H9 (cell line): ENCODE measurements at regions not wholly inside any gene's neighbourhood (a gene's known extent, or its start where the extent isn't known, plus 50 kb on each side); places are given as distances from the start of the nearest gene placed in this dataset.

Experiments used
- DNase-seq: peaks from one replicate; pipeline ENCODE4 v3.0.0-alpha.2; 2017
- H2AFZ ChIP-seq: one replicate; pipeline ENCODE4 v1.6.1; 2013; ENCODE audit warnings: mild to moderate bottlenecking, low read length, control low read depth, moderate library complexity
- H2AK5ac ChIP-seq: 2 replicates; pipeline ENCODE4 v1.6.1; 2013; ENCODE audit warnings: low read length, control low read depth, mixed read lengths; ENCODE audit not compliant: insufficient read length
- H2BK120ac ChIP-seq: one replicate; pipeline ENCODE4 v1.6.1; 2013; ENCODE audit warnings: low read depth, mild to moderate bottlenecking, low read length, control low read depth, inconsistent platforms; ENCODE audit not compliant: poor library complexity, severe bottlenecking
- H2BK12ac ChIP-seq: 2 replicates; pipeline ENCODE4 v1.6.1; 2013; ENCODE audit warnings: low read length, control low read depth, mixed read lengths, low read depth; ENCODE audit not compliant: insufficient read length
- H2BK15ac ChIP-seq: 2 replicates; pipeline ENCODE4 v1.6.1; 2013; ENCODE audit warnings: low read depth, low read length, control low read depth
- H2BK20ac ChIP-seq: one replicate; pipeline ENCODE4 v1.6.1; 2013; ENCODE audit warnings: low read depth, mild to moderate bottlenecking, low read length, control low read depth, inconsistent platforms; ENCODE audit not compliant: poor library complexity, severe bottlenecking
- H2BK5ac ChIP-seq: 2 replicates; pipeline ENCODE4 v1.6.1; 2013; ENCODE audit warnings: low read length, control low read depth, mixed read lengths; ENCODE audit not compliant: insufficient read length
- H3K14ac ChIP-seq: 2 replicates; pipeline ENCODE4 v1.6.1; 2013; ENCODE audit warnings: low read length, control low read depth; ENCODE audit not compliant: insufficient read depth
- H3K18ac ChIP-seq: 2 replicates; pipeline ENCODE4 v1.6.1; 2013; ENCODE audit warnings: low read depth, mild to moderate bottlenecking, mixed read lengths, low read length, control low read depth; ENCODE audit not compliant: insufficient read length
- H3K23ac ChIP-seq: 2 replicates; pipeline ENCODE4 v1.6.1; 2013; ENCODE audit warnings: low read length, control low read depth, mixed read lengths, low read depth; ENCODE audit not compliant: insufficient read length
- H3K23me2 ChIP-seq: 2 replicates; pipeline ENCODE4 v1.6.1; 2013; ENCODE audit warnings: low read depth, mild to moderate bottlenecking, mixed read lengths, low read length, control low read depth; ENCODE audit not compliant: insufficient read length, poor library complexity, severe bottlenecking
- H3K27ac ChIP-seq: 2 replicates; pipeline ENCODE4 v1.5.1; 2013; ENCODE audit warnings: low read length, control low read depth, mixed read lengths, low read depth; ENCODE audit not compliant: insufficient read length
- H3K27me3 ChIP-seq: 2 replicates; pipeline ENCODE4 v1.6.1; 2013; ENCODE audit warnings: low read length, control low read depth, inconsistent platforms; ENCODE audit not compliant: insufficient read depth
- H3K4ac ChIP-seq: 2 replicates; pipeline ENCODE4 v1.6.1; 2013; ENCODE audit warnings: low read depth, mild to moderate bottlenecking, control low read depth, inconsistent platforms, low read length, moderate library complexity
- H3K4me1 ChIP-seq: 2 replicates; pipeline ENCODE4 v1.6.1; 2013; ENCODE audit warnings: low read length, control low read depth, inconsistent platforms; ENCODE audit not compliant: insufficient read depth
- H3K4me2 ChIP-seq: 2 replicates; pipeline ENCODE4 v1.6.1; 2013; ENCODE audit warnings: low read length, control low read depth, mixed read lengths; ENCODE audit not compliant: insufficient read length, insufficient read depth
- H3K56ac ChIP-seq: 2 replicates; pipeline ENCODE4 v1.6.1; 2013; ENCODE audit warnings: low read depth, mild to moderate bottlenecking, mixed read lengths, low read length, control low read depth; ENCODE audit not compliant: insufficient read length
- H3K79me1 ChIP-seq: 2 replicates; pipeline ENCODE4 v1.6.1; 2013; ENCODE audit warnings: low read depth, mild to moderate bottlenecking, moderate library complexity, low read length, control low read depth, inconsistent platforms; ENCODE audit not compliant: insufficient read depth, poor library complexity, severe bottlenecking
- H3K79me2 ChIP-seq: 2 replicates; pipeline ENCODE4 v1.6.1; 2013; ENCODE audit warnings: low read length, control low read depth, inconsistent platforms; ENCODE audit not compliant: insufficient read depth
- H3K9ac ChIP-seq: 2 replicates; pipeline ENCODE4 v1.6.1; 2013; ENCODE audit warnings: low read length, control low read depth, mixed read lengths; ENCODE audit not compliant: insufficient read length; ENCODE audit errors: extremely low read depth
- H3K9me3 ChIP-seq: one replicate; pipeline ENCODE4 v1.6.1; 2013; ENCODE audit warnings: low read depth, low read length, inconsistent platforms; ENCODE audit not compliant: control insufficient read depth
- H3T11ph ChIP-seq: one replicate; pipeline ENCODE4 v1.6.1; 2013; ENCODE audit warnings: mild to moderate bottlenecking, low read length, control low read depth, inconsistent platforms
- H4K20me1 ChIP-seq: one replicate; pipeline ENCODE4 v1.6.1; 2013; ENCODE audit not compliant: control insufficient read depth, insufficient read length, insufficient read depth
- H4K5ac ChIP-seq: 2 replicates; pipeline ENCODE4 v1.6.1; 2013; ENCODE audit warnings: low read depth, mild to moderate bottlenecking, mixed read lengths, low read length, control low read depth; ENCODE audit not compliant: insufficient read length
- H4K8ac ChIP-seq: replicated peaks from 2 replicates; pipeline ENCODE4 v1.6.1; 2013; ENCODE audit warnings: low read length, control low read depth, mixed read lengths, low read depth; ENCODE audit not compliant: insufficient read length
- H4K91ac ChIP-seq: 2 replicates; pipeline ENCODE4 v1.6.1; 2013; ENCODE audit warnings: low read depth, mild to moderate bottlenecking, moderate library complexity, mixed read lengths, low read length, control low read depth; ENCODE audit not compliant: insufficient read length
- H3K27ac Mint-ChIP-seq, 3 experiments: 2 replicates in 2 of 3; 3 replicates in 1 of 3; pipeline ENCODE4 v1.8.0; 2020 to 2021; ENCODE audit warnings: mixed read lengths in 3 of 3, mild to moderate bottlenecking in 1 of 3, moderate library complexity in 1 of 3
- H3K27me3 Mint-ChIP-seq: 2 replicates; pipeline ENCODE4 v1.8.0; 2021; ENCODE audit warnings: low read depth, mild to moderate bottlenecking, moderate library complexity, mixed read lengths
- H3K36me3 Mint-ChIP-seq, 3 experiments: 2 replicates in 2 of 3; 3 replicates in 1 of 3; pipeline ENCODE4 v1.8.0; 2020 to 2021; ENCODE audit warnings: low read depth in 3 of 3, mixed read lengths in 3 of 3; ENCODE audit not compliant: insufficient read depth in 1 of 3
- H3K4me1 Mint-ChIP-seq, 2 experiments: 2 replicates each; pipeline ENCODE4 v1.8.0; 2020; ENCODE audit warnings: mixed read lengths in 2 of 2
- H3K4me3 Mint-ChIP-seq, 2 experiments: 2 replicates in 1 of 2; 3 replicates in 1 of 2; pipeline ENCODE4 v1.8.0; 2020 to 2021; ENCODE audit warnings: mild to moderate bottlenecking in 2 of 2, mixed read lengths in 2 of 2, moderate library complexity in 1 of 2
- H3K9me3 Mint-ChIP-seq, 2 experiments: 2 replicates in 1 of 2; 3 replicates in 1 of 2; pipeline ENCODE4 v1.8.0; 2020; ENCODE audit warnings: mild to moderate bottlenecking in 2 of 2, mixed read lengths in 2 of 2, moderate library complexity in 1 of 2
- TF ChIP-seq, protein P1 (sequence below): fragments of 200-600 bp; sonication (generic); conservative IDR thresholded peaks from 3 replicates; pipeline ENCODE4 v1.8.0; 2021; ENCODE audit warnings: antibody characterized with exemption, mild to moderate bottlenecking

DNA sequence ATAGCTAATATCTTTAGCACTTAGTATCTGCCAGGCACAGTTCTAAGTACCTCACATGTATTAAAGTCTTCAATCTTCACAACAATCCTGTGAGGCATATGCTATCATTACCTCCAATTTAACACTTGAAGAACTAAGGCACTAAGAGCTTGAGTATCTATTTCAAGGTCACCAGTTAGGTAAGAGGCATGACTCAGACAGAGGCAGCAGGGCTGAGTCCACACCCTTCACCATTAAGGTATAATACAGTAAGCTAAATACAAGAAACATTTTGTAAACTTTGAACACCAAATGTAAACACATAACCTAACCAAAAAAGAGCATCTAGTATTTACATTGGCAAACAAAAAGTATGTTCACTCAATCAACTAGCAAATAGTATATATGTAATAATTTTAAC is 1410.9 kb downstream of the PCDH18 start:
- H3K4ac ChIP-seq, result no peak overlapping the region
- no peak overlapping the region for H2BK5ac ChIP-seq
- no peak overlapping the region for H3K9ac ChIP-seq
- no peak overlapping the region for H4K91ac ChIP-seq
- no peaks in the 10 kb centered on the region for H3K79me2 ChIP-seq
- H3K79me1 ChIP-seq, result no peaks in the 10 kb centered on the region
- no peaks in the 10 kb centered on the region for H3K9me3 ChIP-seq
- no peak overlapping the region for H3K14ac ChIP-seq
- no peak overlapping the region for H2BK120ac ChIP-seq
- no peak overlapping the region for H3K4me3 Mint-ChIP-seq
- no peak overlapping the region for H4K8ac ChIP-seq
- no peak for DNase-seq
- no peak overlapping the region for H2AK5ac ChIP-seq
- no peaks in the 10 kb centered on the region for H3K23me2 ChIP-seq
- H3T11ph ChIP-seq, result no peak overlapping the region
- H3K18ac ChIP-seq, result no peak overlapping the region
- no peak overlapping the region for H3K27ac ChIP-seq
- no peak overlapping the region for H2AFZ ChIP-seq
- no peak overlapping the region for H3K56ac ChIP-seq
- no peaks in the 10 kb centered on the region for H3K4me1 ChIP-seq
- no peak overlapping the region for H3K23ac ChIP-seq
- no peak overlapping the region for H4K5ac ChIP-seq
- peaks cover 3 to 5% of the 10 kb centered on the region in 2 experiments; a peak in 1 of 4 replicates for H3K4me1 Mint-ChIP-seq
- H3K36me3 Mint-ChIP-seq, result no peaks in the 10 kb centered on the region
- H3K4me2 ChIP-seq, result no peak overlapping the region
- H4K20me1 ChIP-seq, result no peaks in the 10 kb centered on the region
- H2BK15ac ChIP-seq, result no peak overlapping the region
- no peak overlapping the region for H2BK12ac ChIP-seq
- no peaks in the 10 kb centered on the region for H3K9me3 Mint-ChIP-seq
- no peak overlapping the region for H2BK20ac ChIP-seq
- H3K27me3 Mint-ChIP-seq, result no peaks in the 10 kb centered on the region
- no peaks in the 10 kb centered on the region for H3K27me3 ChIP-seq
- TF ChIP-seq, protein P1, sequence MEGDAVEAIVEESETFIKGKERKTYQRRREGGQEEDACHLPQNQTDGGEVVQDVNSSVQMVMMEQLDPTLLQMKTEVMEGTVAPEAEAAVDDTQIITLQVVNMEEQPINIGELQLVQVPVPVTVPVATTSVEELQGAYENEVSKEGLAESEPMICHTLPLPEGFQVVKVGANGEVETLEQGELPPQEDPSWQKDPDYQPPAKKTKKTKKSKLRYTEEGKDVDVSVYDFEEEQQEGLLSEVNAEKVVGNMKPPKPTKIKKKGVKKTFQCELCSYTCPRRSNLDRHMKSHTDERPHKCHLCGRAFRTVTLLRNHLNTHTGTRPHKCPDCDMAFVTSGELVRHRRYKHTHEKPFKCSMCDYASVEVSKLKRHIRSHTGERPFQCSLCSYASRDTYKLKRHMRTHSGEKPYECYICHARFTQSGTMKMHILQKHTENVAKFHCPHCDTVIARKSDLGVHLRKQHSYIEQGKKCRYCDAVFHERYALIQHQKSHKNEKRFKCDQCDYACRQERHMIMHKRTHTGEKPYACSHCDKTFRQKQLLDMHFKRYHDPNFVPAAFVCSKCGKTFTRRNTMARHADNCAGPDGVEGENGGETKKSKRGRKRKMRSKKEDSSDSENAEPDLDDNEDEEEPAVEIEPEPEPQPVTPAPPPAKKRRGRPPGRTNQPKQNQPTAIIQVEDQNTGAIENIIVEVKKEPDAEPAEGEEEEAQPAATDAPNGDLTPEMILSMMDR, result no peak
- H3K27ac Mint-ChIP-seq, result no peak overlapping the region
